ENCODE measurements at regions not wholly inside any gene's neighbourhood (a gene's known extent, or its start where the extent isn't known, plus 50 kb on each side); places are given as distances from the start of the nearest gene placed in this dataset.
A peak's percentile ranks its signal among the peaks of the same experiment; 100 is the strongest.

- DNase-seq = no peak
- intact Hi-C loops (cut with micrococcal nuclease) = no loop called here
Observed at GRCh38 chr10:4522296-4523000, 303.6 kb upstream of the AKR1E2 start.

GRCh38 chr10:4519658-4520402 lies 306.2 kb upstream of the AKR1E2 start:
- H3K27me3 ChIP-seq (ENCODE audit: low read depth) = no peaks in the 10 kb centered on the region
- DNase-seq = no peak
- peak overlapping the region; percentile 45 for H3K27ac ChIP-seq (replicated peaks)
- peaks cover 13% of the 10 kb centered on the region for H3K4me1 ChIP-seq
- H3K36me3 ChIP-seq = no peaks in the 10 kb centered on the region
- intact Hi-C loops (cut with micrococcal nuclease) = no loop called here
- peaks cover 7% of the 10 kb centered on the region for H3K9me3 ChIP-seq (replicated peaks)
- no peak for TF ChIP-seq CTCF (IDR thresholded peaks at IDR 0.05; ENCODE audit: borderline replicate concordance)
- H3K4me3 ChIP-seq = no peak overlapping the region

More at GRCh38 chr10:4522296-4523000, 303.6 kb upstream of the AKR1E2 start:
- Histone ChIP-seq H3K4me1 (peaks cover 14% of the 10 kb centered on the region), H3K36me3 (no peaks in the 10 kb centered on the region), H3K4me3 (no peak overlapping the region), H3K27me3 (ENCODE audit: low read depth) (no peaks in the 10 kb centered on the region), H3K9me3 (replicated peaks) (no peaks in the 10 kb centered on the region), H3K27ac (replicated peaks) (no peak overlapping the region)
- TF ChIP-seq CTCF (IDR thresholded peaks at IDR 0.05; ENCODE audit: borderline replicate concordance) = no peak

GRCh38 chr10:4517746-4518145 lies 308.3 kb upstream of the AKR1E2 start:
- H3K36me3 ChIP-seq = no peaks in the 10 kb centered on the region
- H3K9me3 ChIP-seq (replicated peaks) = peaks cover 7% of the 10 kb centered on the region
- H3K4me3 ChIP-seq = no peak overlapping the region
- intact Hi-C loops (cut with micrococcal nuclease) = no loop called here
- H3K4me1 ChIP-seq = peaks cover 32% of the 10 kb centered on the region
- no peaks in the 10 kb centered on the region for H3K27me3 ChIP-seq (ENCODE audit: low read depth)
- no peak overlapping the region for H3K27ac ChIP-seq (replicated peaks)
- no peak for TF ChIP-seq CTCF (IDR thresholded peaks at IDR 0.05; ENCODE audit: borderline replicate concordance)
- no peak for DNase-seq

- H3K27ac ChIP-seq (replicated peaks) = peak overlapping the region; percentile 89
- H3K27me3 ChIP-seq (ENCODE audit: low read depth) = no peaks in the 10 kb centered on the region
- peaks cover 7% of the 10 kb centered on the region for H3K9me3 ChIP-seq (replicated peaks)
- no peak overlapping the region for H3K4me3 ChIP-seq
- intact Hi-C loops (cut with micrococcal nuclease) = no loop called here
- no peak for DNase-seq
- H3K4me1 ChIP-seq = peaks cover 44% of the 10 kb centered on the region
- no peak for TF ChIP-seq CTCF (IDR thresholded peaks at IDR 0.05; ENCODE audit: borderline replicate concordance)
- no peaks in the 10 kb centered on the region for H3K36me3 ChIP-seq
Observed at GRCh38 chr10:4515721-4516120, 310.3 kb upstream of the AKR1E2 start.

GRCh38 chr10:4514445-4515108 lies 311.4 kb upstream of the AKR1E2 start:
- H3K4me3 ChIP-seq = peak overlapping the region; percentile 31
- H3K27me3 ChIP-seq (ENCODE audit: low read depth) = no peaks in the 10 kb centered on the region
- peak; percentile 75 for DNase-seq
- H3K27ac ChIP-seq (replicated peaks) = peak overlapping the region; percentile 89
- H3K36me3 ChIP-seq = no peaks in the 10 kb centered on the region
- intact Hi-C loops (cut with micrococcal nuclease) = loop anchor here (5.0 kb wide), 2 partner anchors 138 to 253 kb away; no protein-coding TSS in a partner anchor
- no peak for TF ChIP-seq CTCF (IDR thresholded peaks at IDR 0.05; ENCODE audit: borderline replicate concordance)
- H3K4me1 ChIP-seq = peaks cover 44% of the 10 kb centered on the region
- H3K9me3 ChIP-seq (replicated peaks) = peaks cover 7% of the 10 kb centered on the region

All from left ventricle myocardium inferior (tissue), 1 donor.